ENCODE measurements at regions not wholly inside any gene's neighbourhood (a gene's known extent, or its start where the extent isn't known, plus 50 kb on each side); places are given as distances from the start of the nearest gene placed in this dataset.

DNA sequence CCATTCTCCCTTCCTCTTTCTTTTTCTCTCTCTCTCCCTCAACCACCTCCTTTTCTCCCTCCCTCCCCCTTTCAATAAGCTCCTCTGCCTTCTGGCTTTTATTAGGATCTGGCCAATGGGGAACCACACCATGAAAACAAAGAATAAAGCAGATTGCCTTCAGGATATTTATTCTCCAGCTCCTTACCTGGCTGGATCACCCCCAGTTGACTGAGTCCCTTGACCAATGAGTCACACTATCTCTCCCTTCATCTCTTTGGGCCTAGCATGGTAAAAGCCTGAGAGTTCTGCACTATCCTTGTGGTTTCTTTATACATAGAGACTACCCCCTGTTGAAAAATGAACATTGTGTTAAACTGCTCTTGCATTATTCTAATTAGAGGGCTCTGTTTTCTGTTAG lies 476.8 kb downstream of the EPHA7 start:
- Histone ChIP-seq H3K9ac (ENCODE audit: control insufficient read depth, extremely low read depth, insufficient read depth, low read length) (no peak overlapping the region), H3K4me1 (ENCODE audit: control insufficient read depth, extremely low read depth, insufficient read depth, low read length) (no peaks in the 10 kb centered on the region), H3K9me3 (ENCODE audit: control insufficient read depth, low read depth, low read length) (no peaks in the 10 kb centered on the region), H2AFZ (ENCODE audit: control insufficient read depth, low read length) (no peak overlapping the region), H4K20me1 (ENCODE audit: control insufficient read depth, extremely low read depth, insufficient read depth, low read length) (no peaks in the 10 kb centered on the region), H3K4me3 (ENCODE audit: control insufficient read depth in 2 of 3, extremely low read depth in 1 of 3, insufficient read depth in 2 of 3, low read depth in 1 of 3, low read length in 3 of 3) (no peak overlapping the region), H3K9me1 (ENCODE audit: control insufficient read depth, extremely low read depth, insufficient read depth, low read length) (no peaks in the 10 kb centered on the region), H3K79me2 (ENCODE audit: control insufficient read depth, insufficient read depth, low read length) (no peaks in the 10 kb centered on the region), H3K36me3 (ENCODE audit: control insufficient read depth in 2 of 2, extremely low read depth in 1 of 2, insufficient read depth in 2 of 2, low read length in 2 of 2) (no peaks in the 10 kb centered on the region), H3K27me3 (ENCODE audit: control insufficient read depth, extremely low read depth, insufficient read depth, low read length) (no peaks in the 10 kb centered on the region), H3K27ac (ENCODE audit: control insufficient read depth, insufficient read depth, low read length) (no peak overlapping the region), H3K4me2 (ENCODE audit: control insufficient read depth, extremely low read depth, insufficient read depth, low read depth, low read length) (no peak overlapping the region)
- DNase-seq (ENCODE audit: low read depth, low spot score) (no peak), FAIRE-seq (no peak)
- dilution Hi-C loops (cut with MboI; ENCODE audit: extremely low pct_ligation_motif_present, low sequenced_read_pairs), result no loop called here
- TF ChIP-seq, protein P1, sequence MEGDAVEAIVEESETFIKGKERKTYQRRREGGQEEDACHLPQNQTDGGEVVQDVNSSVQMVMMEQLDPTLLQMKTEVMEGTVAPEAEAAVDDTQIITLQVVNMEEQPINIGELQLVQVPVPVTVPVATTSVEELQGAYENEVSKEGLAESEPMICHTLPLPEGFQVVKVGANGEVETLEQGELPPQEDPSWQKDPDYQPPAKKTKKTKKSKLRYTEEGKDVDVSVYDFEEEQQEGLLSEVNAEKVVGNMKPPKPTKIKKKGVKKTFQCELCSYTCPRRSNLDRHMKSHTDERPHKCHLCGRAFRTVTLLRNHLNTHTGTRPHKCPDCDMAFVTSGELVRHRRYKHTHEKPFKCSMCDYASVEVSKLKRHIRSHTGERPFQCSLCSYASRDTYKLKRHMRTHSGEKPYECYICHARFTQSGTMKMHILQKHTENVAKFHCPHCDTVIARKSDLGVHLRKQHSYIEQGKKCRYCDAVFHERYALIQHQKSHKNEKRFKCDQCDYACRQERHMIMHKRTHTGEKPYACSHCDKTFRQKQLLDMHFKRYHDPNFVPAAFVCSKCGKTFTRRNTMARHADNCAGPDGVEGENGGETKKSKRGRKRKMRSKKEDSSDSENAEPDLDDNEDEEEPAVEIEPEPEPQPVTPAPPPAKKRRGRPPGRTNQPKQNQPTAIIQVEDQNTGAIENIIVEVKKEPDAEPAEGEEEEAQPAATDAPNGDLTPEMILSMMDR (optimal IDR thresholded peaks at IDR 0.05 in 1 of 3, IDR thresholded peaks at IDR 0.05 in 1 of 3, conservative IDR thresholded peaks at IDR 0.05 in 1 of 3; ENCODE audit: extremely low read depth in 1 of 3, insufficient read depth in 2 of 3, low read length in 3 of 3), result no peak
- TF ChIP-seq EZH2 (IDR thresholded peaks at IDR 0.05; ENCODE audit: low read length), result no peak

DNA sequence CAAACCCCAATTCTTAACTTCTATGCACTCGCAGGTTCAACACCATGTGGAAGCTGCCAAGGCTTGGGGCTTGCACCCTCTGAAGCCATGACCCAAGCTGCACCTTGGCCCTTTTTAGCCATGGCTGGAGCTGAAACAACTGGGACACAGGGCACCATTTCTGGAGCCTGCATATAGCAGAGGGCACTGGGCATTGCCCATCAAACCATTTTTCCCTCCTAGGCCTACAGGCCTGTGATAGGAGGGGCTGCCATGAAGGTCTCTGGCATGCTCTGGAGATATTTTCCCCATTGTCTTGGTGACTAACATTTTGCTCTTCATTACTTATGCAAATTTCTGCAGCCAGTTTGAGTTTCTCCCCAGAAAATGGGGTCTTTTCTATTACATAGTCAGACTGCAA lies 484.7 kb downstream of the EPHA7 start:
- no peaks in the 10 kb centered on the region for H3K36me3 ChIP-seq (ENCODE audit: control insufficient read depth in 2 of 2, extremely low read depth in 1 of 2, insufficient read depth in 2 of 2, low read length in 2 of 2)
- no peak overlapping the region for H3K9ac ChIP-seq (ENCODE audit: control insufficient read depth, extremely low read depth, insufficient read depth, low read length)
- no peaks in the 10 kb centered on the region for H3K9me1 ChIP-seq (ENCODE audit: control insufficient read depth, extremely low read depth, insufficient read depth, low read length)
- no peak overlapping the region for H3K4me3 ChIP-seq (ENCODE audit: control insufficient read depth in 2 of 3, extremely low read depth in 1 of 3, insufficient read depth in 2 of 3, low read depth in 1 of 3, low read length in 3 of 3)
- H3K9me3 ChIP-seq (ENCODE audit: control insufficient read depth, low read depth, low read length), result no peaks in the 10 kb centered on the region
- dilution Hi-C loops (cut with MboI; ENCODE audit: extremely low pct_ligation_motif_present, low sequenced_read_pairs), result no loop called here
- H3K79me2 ChIP-seq (ENCODE audit: control insufficient read depth, insufficient read depth, low read length), result no peaks in the 10 kb centered on the region
- no peaks in the 10 kb centered on the region for H3K4me1 ChIP-seq (ENCODE audit: control insufficient read depth, extremely low read depth, insufficient read depth, low read length)
- H3K27ac ChIP-seq (ENCODE audit: control insufficient read depth, insufficient read depth, low read length), result no peak overlapping the region
- no peak overlapping the region for H2AFZ ChIP-seq (ENCODE audit: control insufficient read depth, low read length)
- TF ChIP-seq, protein P1 (optimal IDR thresholded peaks at IDR 0.05 in 1 of 3, IDR thresholded peaks at IDR 0.05 in 1 of 3, conservative IDR thresholded peaks at IDR 0.05 in 1 of 3; ENCODE audit: extremely low read depth in 1 of 3, insufficient read depth in 2 of 3, low read length in 3 of 3), result no peak
- TF ChIP-seq EZH2 (IDR thresholded peaks at IDR 0.05; ENCODE audit: low read length), result no peak
- no peak overlapping the region for H3K4me2 ChIP-seq (ENCODE audit: control insufficient read depth, extremely low read depth, insufficient read depth, low read depth, low read length)
- FAIRE-seq, result no peak
- H4K20me1 ChIP-seq (ENCODE audit: control insufficient read depth, extremely low read depth, insufficient read depth, low read length), result no peaks in the 10 kb centered on the region
- no peaks in the 10 kb centered on the region for H3K27me3 ChIP-seq (ENCODE audit: control insufficient read depth, extremely low read depth, insufficient read depth, low read length)
- no peak for DNase-seq (ENCODE audit: low read depth, low spot score)

Measured in keratinocyte (primary cell).